ENCODE measurements at regions not wholly inside any gene's neighbourhood (a gene's known extent, or its start where the extent isn't known, plus 50 kb on each side); places are given as distances from the start of the nearest gene placed in this dataset.

- TF ChIP-seq CTCF (IDR thresholded peaks at IDR 0.05 in 4 of 5, conservative IDR thresholded peaks at IDR 0.05 in 1 of 5), result no peak
- TF ChIP-seq POLR2A (IDR thresholded peaks at IDR 0.05), result no peak
Observed at GRCh38 chr4:86542319-86543027, 51.6 kb upstream of the PTPN13 start.
